Fibroblast of peridontal ligament (primary cell): ENCODE measurements at regions not wholly inside any gene's neighbourhood (a gene's known extent, or its start where the extent isn't known, plus 50 kb on each side); places are given as distances from the start of the nearest gene placed in this dataset.

Experiments
- DNase-seq: peaks from one replicate; pipeline ENCODE4 v3.0.0-alpha.2; 2010; ENCODE audit errors: extremely low read depth

DNA sequence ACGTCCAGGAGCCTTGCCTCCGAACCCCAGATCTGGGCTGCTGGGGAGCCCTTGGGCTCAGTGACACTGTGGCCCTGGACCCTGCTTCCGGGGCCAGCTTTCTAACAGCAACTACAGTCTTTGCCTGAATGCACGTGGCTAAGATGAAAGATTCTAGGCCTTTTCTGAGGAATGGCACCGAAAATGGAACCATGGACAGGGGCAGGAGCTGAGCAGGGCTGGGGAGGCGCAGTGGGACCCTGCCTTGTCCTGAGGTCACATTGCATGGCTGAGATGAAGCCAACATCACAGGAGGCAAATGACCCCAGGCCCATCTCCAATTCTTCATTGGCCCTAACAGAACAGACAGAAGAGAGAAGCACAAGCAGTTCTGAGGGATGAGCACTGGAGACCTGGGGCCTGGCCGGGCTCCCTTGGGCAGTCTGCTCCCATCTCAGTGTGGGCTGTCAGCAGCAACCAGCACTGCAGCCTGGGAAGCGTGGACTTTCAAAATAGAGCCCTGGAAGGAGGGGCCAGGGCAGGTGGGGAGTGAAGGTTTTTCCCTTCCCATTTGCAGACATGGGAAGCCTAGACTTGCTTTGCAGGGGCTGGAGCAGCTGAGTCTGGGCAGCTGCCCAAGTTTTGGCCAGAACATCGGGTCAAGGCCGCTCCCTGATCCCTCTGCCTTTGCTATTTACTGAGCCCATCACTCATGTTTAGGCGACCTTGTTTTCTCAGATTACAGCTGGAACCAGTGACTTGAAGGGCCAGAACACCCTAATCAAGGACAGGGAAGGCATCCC, 114.4 kb upstream of the TCERG1L start:
- DNase-seq: no peak

DNA sequence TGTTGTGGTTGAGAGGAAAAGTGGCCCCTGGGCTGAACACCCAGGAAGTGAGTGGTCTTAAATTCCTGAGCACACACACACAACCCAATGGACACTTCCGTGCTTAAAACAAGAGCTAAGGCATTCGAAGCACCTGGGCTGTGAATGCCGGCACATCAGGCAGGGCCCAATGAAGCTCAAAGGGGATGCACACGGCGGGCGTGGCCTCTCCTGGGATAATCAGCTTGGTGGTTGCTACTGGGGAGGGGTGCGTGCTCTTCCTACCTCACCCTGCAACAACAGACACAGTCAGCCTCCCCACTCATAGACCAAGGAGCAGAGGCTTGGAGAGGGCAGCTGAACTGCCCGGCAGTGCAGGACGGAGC, 115.0 kb upstream of the TCERG1L start:
- no peak for DNase-seq

DNA sequence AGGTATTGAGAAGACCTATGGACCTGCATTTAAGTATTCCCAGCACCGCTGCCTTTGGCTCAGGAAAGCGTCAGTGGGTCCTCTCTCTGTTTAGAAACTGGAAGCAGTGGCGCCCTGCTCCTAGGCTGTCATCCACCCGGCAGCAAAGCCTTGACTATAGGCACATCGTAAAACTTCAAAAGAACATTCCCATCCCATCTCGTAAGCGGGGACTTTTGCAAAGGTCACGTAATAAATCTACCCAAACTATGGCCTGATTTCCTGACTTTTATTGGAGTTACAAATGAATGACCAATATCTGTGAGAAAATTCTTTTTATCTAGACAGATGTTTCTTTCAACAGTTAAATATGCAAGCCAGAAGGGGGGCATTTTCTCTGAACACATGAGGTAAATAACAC, 115.8 kb upstream of the TCERG1L start:
- DNase-seq: no peak

DNA sequence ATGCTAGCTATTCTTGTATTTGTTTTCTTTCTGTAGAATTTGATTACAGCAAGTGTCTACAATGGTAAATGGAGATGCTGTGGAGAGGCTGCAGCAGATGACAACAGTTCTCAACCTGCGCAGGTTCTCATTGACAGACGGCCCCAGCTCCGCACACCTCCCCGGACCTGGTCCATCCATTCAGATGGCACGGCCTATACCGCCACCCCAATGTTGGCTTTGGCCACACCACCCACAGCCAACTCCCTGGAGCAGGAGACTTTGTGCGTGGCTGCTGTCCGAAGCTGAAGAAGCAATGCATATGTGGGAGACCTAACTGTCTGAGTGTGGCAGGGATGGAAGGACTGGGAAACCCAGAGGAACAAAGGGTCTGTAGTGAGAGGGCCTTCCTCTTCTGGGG, 116.4 kb upstream of the TCERG1L start:
- no peak for DNase-seq

DNA sequence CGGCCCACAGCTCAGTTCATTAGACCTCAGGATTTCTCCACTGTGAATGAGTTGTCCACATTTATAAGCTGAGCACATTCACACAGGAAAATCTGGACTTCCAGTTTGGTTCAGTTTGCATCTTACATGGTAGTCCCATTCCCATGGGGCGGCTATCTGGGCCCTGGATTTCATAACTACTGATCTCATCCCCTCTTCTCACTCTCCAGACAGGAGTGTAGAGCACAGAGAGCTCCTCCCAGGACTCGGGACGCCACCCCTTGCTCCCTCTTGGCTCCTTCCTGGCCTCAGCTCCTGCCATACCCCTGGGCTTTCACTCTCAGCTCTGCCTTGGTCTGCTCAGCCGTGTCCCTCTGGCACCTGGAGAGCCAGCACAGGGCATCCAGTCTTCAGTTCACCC, 117.6 kb upstream of the TCERG1L start:
- DNase-seq: no peak

DNA sequence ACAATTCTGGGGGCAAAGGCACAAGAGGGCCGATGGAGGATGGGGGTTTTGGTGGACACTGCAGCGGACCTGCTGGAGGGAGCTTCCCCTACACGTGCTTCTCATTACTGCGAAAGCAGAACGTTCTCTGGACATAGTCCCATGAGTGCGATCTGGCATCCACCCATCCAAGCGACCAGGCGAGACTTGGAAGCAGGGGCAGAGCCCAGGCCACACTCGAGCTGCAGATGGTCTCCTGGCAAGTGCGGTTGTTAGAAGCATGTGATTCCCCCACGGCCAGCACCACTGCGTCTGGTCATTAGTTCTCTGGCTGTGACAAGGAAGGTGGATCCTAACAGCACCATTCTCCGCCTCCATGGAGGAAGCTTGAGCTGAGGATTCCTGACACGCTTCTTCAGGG, 118.4 kb upstream of the TCERG1L start:
- no peak for DNase-seq

DNA sequence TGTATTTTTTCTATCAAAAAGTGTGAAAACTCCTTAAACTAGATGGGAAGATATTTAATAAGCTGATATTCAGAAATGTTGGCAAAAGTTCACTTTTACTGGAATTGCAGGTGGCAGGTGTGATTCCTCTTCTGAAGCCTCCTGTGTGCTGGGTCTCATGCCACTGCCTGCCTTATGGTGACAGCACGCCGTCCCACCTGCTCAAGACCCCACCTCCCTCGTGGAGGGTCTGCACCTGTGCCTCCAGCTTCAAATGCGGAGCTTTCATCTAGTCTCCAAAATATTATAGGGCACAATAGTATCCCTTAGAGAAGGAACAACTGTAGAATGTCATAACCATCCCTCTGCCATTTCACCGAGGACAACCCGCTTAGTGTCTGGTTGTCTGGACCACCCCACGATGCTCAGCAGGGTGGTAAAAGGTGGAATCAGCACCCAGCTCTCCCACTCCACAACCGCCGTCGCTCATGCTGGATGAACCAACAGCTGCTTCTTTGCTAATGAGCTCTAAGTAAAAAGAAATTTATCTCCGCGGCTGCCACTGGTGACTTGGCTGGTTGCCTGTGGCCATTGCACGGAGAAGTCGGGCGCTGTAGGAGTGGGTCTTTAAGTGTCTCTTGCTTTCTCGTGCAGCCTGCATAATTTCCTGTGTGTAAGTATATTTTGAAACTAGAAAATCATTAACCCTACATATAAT, 119.3 kb upstream of the TCERG1L start:
- DNase-seq: no peak

DNA sequence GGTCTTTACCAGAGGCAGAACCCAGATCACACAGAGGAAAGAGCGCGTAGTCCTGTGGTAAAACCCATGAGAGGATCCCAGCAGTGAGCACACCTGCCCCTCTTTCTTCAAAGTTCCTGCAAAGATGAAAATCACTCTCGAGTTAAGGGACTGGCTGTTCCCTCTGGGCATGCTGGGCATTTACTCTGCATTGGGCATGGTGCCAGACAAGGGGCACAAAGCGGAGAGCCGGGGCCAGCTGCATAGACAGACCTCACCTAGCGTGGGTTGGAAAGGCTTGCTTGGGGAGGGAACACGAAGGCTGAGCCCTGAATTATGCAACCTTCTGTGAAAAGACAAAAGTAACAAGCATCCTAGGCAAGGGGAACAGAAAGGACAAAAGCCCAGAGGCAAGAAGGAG, 120.0 kb upstream of the TCERG1L start:
- DNase-seq: no peak

DNA sequence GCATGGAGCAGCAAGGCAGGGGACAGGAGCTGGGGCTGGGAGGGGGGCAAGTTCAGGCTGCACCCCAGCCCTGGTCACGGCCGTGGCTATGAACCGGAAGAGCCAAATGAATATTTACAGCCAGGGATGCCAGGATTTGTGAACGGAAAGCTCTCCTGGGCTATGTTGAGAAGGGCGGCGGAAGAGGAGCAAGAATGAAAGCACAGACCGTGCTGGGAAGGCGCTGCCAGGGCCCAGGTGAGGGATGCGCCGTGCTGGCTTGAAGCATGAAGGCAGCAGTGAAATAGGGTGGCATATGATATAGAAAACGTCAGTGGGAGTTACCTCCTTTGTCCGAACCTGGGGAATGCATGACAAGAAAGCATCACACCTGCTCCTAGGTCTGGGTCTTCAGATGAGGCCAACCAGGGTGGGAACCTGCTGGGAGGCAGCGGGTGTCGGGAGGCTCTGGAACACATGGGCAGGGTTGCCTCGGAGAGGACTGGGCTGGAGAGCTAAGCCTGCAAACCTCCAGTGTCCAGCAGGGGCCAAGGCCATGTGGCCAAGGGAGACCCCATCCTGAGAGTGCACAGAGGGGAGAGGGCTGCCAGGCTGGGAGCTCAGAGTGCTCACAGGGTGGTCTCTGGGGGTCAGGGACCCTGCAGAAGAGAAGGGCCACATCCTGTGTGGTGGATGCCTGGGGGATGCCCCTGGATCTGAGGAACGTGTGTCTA, 120.6 kb upstream of the TCERG1L start:
- no peak for DNase-seq

DNA sequence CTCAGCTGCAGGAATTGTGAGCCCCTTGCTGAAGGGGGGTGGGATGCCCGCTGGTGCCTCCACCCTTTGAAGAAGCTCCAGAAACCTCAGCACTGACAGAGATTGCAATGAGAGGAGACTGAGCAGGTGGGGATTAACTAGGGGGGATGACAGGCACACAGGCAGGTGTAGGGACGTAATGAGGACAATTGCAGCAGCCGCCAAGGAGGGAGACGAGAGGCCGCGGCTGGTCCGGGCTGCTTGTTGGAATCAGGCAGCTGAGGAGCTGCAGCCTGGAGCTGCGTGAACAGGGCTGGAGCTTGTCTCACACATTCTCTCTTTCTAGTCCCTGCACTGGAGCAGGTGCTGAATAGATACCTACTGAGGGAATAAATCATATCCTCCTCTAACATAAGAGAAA, 122.0 kb upstream of the TCERG1L start:
- no peak for DNase-seq

DNA sequence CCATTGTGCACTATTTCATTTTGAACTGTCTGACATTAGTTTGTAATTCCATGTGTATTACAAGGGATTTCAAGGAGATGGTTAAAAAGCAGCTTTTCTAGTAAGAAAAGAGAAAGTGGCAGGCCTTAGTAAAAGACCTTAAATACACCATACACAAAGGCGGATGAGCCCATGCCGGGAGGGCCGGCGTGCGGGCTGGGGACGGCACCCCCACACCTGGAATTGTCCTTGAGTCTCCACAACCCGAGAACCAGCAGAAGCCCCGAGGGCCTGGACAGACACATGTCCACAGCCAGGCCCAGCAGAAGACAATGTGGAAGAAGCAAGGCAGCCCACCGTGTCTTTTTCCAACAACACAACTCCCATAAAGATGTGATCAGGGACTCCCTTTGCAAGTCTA, 123.7 kb upstream of the TCERG1L start:
- no peak for DNase-seq

DNA sequence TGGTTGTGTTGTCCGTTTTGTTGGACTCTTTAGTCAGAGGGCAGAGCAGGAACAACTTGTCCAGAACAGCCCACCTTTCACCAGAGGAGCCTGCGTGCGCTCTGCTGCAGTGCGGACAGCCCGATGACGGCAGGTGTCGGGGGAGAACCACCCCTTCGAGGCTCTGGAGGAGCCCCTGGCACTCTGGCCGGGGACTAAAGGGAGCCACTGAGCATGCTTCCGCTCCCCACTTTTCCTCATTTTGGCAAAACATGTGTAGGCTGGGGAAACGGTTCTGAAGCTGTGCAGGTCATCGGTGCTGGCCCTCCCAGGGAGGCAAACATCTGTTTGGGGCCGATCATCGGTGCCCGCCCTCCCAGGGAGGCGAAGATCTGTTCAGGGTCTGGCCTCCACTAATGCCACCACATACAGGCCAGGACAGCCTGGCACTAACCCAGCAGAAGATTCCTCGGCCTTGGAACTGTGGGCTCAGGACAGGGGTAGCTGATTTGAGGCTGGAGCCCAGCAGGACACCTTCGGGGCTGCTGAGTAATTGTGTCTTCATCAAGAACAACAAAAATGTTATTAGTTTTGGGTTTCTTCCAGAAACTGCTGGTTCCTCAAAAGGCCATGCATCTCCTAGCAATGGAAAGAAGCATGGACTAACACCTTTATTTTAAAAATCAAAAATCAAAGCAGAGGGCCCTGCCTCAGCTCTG, 124.4 kb upstream of the TCERG1L start:
- DNase-seq: no peak

DNA sequence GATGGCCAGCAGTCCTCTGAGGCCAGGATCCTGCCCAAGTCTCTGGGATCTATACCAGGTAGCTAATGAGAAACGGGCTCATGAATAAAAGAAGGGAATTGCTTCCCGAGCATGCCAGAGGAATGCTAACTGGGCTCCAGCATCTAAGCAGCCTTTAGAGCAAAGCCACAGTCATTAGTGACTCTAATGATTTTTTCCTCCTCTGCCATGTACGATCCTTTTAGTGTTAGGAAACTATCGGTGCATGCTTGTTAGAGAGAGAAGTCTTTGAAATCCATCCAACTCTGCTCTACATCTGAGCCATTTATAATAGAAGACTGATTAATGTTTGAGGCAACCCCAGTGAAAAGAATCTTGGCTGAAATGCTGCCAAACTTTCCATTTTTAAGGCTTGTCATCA, 124.9 kb upstream of the TCERG1L start:
- DNase-seq: no peak

DNA sequence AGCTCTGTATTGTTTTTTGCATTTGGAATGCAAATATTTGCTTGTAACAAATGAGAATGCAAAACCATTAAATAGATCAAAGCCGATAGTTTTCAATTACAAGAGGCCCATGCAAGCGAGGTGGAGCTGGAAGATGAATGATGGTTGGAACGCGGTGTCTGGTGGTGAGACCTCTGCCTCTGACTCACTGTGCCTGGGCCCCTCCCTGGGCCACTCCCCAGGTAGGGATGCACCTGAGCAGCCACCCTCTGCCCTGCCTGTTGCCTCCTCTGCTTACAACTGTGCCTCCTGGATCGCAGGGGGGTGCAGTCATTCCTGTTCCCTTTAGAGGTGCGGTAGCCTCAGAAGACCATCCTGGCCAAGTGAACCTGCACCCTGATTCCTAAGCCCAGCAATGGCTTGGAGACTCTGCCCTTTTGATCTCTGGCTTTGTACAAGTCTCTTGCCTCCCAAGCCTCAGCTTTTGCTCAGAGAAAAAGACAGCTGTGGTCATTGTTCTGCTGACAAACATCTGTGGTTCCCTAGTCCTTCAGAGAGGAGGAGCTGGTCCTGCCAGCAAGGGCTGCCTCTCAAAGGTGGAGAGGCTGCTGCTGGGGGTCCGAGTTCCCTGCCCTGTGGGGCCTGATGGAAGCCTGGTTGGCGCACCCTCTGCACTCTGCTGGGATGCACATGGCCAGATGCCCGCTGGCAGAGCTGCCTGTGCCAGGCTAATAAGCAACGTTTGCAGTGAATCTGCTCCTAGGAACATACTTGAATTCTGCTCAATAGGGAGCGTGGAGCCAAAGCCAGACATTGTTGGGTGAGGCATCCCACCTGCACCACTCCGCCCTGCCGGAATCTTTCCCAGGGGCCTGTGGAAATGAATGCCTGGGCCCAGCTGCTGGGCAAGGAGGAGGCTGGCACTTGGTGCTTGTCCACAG, 126.3 kb upstream of the TCERG1L start:
- DNase-seq: no peak

DNA sequence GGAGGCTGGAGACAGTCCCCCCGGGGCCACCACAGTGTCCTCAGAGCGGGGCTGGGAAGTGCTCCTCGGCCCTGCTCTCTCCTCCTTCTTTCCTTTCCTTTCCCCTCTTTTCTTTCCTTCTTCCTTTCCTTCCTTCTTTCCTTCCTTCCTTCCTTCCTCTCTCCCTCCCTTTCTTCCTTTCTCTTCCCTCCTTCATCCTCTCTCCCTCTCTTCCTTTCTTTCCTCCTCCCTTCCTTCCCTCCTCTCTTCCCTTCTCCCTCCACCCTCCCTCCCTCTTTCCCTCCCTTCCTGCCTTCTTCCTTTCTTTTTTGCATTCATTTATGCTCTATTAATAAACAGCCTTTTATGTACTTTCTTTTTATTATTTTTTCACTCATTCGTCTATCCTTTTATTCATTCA, 127.1 kb upstream of the TCERG1L start:
- no peak for DNase-seq

DNA sequence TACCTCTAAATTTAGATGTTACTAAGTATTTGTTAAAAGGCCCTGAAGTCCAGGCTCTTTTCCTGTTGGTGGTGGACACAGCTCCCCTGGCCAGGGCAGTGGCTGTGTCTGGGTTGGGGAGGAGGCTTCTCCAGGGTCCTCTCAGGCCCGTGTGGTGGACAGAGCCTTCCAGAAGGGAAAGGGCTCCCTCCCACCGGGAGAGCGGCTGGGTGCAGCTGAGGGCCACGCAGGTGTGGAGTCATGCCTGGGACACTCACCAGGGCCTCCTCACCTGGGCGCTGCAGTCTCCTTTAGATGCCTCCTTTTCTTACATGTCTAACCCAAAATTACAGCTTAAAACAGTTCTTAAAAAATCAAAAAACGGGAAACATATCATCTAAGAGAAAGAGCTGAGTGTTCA, 128.2 kb upstream of the TCERG1L start:
- no peak for DNase-seq

DNA sequence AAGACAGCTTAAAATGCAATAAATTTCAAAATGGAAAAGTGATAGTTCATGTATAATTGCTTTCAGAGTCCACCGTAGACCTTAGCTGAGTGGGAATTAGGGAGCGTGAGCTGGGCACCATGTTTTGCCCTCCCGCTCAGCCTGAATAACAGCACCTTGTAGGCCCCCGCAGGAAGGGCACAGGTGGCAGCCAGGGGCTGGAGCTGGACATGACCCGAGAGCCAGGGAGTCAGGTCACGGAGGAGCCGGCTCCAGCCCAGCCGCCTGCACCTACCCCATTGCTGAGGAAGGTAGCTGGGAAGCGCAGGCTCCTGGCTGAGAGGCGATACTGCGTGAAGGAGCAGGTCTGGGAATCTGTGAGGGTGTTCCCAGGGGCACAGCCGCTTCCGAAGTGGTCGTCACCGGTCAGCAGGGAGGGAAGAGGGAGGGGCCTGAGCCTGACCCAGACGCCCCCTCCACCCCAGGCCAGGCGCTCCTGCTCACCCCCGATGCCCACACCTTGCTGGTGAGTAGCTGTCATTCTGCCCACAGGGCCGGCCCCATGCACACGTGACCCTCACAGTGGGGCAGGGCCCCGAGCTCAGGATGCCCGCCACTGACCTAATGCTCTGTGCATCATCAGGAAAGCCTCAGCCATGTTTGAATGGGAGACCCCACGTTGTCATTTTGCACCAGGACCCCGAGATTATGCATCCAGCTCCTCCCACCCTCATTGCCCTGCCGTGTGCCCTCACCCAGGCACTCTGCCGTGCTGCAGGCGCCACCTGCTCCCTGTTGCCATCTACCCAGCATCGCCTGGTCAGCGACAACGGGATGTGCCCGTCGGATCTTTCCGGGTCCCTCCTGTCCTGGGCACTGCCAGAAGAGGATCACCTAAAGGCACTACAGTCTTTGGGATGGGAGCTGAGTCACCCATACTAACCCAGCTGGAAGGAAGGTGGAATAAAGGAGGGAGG, 129.2 kb upstream of the TCERG1L start:
- no peak for DNase-seq

DNA sequence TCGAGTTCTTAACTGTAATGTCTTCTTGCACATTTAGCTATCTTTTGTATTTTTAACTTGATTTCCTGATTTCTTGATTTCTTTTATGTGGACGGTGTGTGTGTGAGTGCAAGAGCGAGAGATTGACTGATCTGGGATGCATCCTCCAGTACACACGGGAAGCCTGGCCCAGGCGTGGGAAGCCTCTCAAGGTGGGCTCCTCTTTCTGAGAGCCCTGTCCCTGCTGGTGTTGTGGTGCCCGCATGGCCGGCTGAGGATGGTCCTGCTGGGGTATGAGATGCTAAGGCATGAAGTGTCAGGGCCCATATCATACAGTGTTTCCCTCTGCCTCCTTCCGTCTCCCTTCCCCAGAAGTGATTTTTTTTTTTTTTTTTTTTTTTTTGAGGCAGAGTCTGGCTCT, 130.8 kb upstream of the TCERG1L start:
- no peak for DNase-seq

DNA sequence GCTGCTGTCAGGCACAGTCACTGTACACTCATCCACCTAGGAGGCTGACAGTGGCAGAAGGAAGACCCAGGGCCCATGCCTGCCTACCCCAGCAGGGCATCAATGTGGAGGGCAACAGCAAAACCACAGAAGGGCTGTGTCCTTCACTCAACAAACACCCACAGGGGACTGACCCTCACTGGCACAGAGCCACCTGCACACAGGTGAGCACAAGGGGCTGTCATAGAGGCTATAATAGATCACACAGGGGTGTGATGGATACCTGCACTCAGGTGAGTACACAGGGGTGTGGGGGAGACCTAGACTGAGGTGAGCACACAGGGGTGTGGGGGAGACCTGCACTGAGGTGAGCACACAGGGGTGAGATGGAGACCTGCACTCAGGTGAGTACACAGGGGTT, 132.8 kb upstream of the TCERG1L start:
- no peak for DNase-seq

DNA sequence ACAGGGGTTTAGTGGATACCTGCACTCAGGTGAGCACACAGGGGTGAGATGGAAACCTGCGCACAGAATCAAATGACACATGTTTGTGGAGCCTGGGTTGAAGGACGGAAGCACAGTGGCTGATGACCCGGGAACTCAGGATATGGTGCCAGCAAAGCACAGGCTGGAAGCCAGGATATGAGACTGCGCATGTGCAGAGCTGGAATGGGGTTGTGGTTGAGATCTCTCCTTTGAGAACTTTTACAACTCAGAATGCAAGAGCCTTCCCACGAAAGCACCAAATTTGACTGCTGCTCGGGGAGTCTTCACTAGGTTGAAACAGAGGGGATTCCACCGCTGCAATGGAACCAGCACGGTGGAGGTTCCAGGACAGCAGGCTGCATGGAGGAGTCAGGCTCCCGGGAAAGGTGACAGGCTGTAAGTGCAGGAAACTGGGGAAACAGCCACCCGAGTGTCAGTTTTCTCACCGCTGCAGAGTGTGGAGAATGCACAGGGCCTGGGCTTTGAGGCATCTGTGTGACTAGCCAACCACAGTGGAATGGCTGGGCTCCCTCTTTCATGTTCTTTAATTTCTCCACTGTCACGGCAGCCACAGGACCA, 133.4 kb upstream of the TCERG1L start:
- DNase-seq: no peak
